GM12878 (cell line): ENCODE measurements at regions not wholly inside any gene's neighbourhood (a gene's known extent, or its start where the extent isn't known, plus 50 kb on each side); places are given as distances from the start of the nearest gene placed in this dataset.

Experiments used
- CEBPB ChIP-seq, 2 experiments: fragments of 150-350 bp in 1 of 2; IDR thresholded peaks; 2 replicates each; pipeline ENCODE4 v1.6.1; 2012 to 2014; ENCODE audit warnings: low read depth in 2 of 2, low read length in 2 of 2, borderline replicate concordance in 1 of 2, inconsistent platforms in 1 of 2
- CHD2 ChIP-seq: IDR thresholded peaks from 2 replicates; pipeline ENCODE4 v1.6.1; 2011; ENCODE audit warnings: low read depth, low read length, improper control_type of control experiment, borderline replicate concordance
- EED ChIP-seq: sonication (generic); IDR thresholded peaks from 2 replicates; pipeline ENCODE4 v1.6.1; 2016; ENCODE audit warnings: antibody characterized with exemption, low read depth
- EZH2 ChIP-seq: IDR thresholded peaks from 2 replicates; pipeline ENCODE4 v1.6.1; 2012; ENCODE audit warnings: low read depth, mild to moderate bottlenecking, control low read depth, inconsistent platforms, low read length, borderline replicate concordance; ENCODE audit not compliant: control insufficient read depth
- KDM1A ChIP-seq: fragments of 200-600 bp; sonication (generic); IDR thresholded peaks from 2 replicates; pipeline ENCODE4 v1.6.1; 2016; ENCODE audit warnings: borderline replicate concordance
- POLR2A ChIP-seq: IDR thresholded peaks from 2 replicates; pipeline ENCODE4 v1.6.1; 2011; ENCODE audit warnings: low read depth, mild to moderate bottlenecking, low read length
- RCOR1 ChIP-seq: conservative IDR thresholded peaks from 2 replicates; pipeline ENCODE4 v1.6.1; 2012; ENCODE audit warnings: low read depth, low read length, improper control_type of control experiment
- SMARCA5 ChIP-seq: fragments of 450-650 bp; IDR thresholded peaks from 2 replicates; pipeline ENCODE4 v1.6.1; 2017; ENCODE audit warnings: mild to moderate bottlenecking
- SREBF2 ChIP-seq: IDR thresholded peaks from 2 replicates; pipeline ENCODE4 v1.6.1; 2012; ENCODE audit warnings: mild to moderate bottlenecking, low read length
- TF ChIP-seq, protein P1 (sequence below), 3 experiments: IDR thresholded peaks in 2 of 3; conservative IDR thresholded peaks in 1 of 3; 2 replicates each; pipeline ENCODE4 v1.5.1; 2011; ENCODE audit warnings: low read depth in 3 of 3, low read length in 3 of 3, mild to moderate bottlenecking in 3 of 3, control low read depth in 2 of 3, moderate library complexity in 2 of 3, inconsistent platforms in 1 of 3, mixed read lengths in 1 of 3; ENCODE audit not compliant: control insufficient read depth in 2 of 3, insufficient read depth in 1 of 3; ENCODE audit errors: extremely low read depth in 1 of 3
- TF ChIP-seq, protein P2 (sequence below): IDR thresholded peaks from 2 replicates; pipeline ENCODE4 v1.6.1; 2012; ENCODE audit warnings: improper control_type of control experiment, low read depth, low read length; ENCODE audit not compliant: insufficient replicate concordance

DNA sequence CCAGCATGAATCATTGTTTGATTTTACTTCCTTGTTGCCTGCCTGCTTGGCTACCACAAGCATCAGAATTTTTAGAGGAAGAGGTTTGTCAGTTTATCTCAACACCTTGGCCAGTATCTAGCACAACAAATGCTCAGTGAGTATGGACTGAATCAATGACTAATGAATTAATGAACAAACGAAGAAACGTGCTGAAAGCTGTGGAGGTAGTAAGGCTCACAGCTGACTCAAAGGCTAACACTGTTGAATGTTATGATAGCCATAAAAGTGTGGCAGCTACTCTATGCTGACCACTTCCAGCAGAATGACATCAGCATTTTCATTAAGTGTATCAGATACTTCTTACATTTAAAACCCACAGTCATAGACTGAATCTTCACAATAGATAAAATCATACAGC, 543.4 kb downstream of the IRS1 start:
- TF ChIP-seq, protein P1, sequence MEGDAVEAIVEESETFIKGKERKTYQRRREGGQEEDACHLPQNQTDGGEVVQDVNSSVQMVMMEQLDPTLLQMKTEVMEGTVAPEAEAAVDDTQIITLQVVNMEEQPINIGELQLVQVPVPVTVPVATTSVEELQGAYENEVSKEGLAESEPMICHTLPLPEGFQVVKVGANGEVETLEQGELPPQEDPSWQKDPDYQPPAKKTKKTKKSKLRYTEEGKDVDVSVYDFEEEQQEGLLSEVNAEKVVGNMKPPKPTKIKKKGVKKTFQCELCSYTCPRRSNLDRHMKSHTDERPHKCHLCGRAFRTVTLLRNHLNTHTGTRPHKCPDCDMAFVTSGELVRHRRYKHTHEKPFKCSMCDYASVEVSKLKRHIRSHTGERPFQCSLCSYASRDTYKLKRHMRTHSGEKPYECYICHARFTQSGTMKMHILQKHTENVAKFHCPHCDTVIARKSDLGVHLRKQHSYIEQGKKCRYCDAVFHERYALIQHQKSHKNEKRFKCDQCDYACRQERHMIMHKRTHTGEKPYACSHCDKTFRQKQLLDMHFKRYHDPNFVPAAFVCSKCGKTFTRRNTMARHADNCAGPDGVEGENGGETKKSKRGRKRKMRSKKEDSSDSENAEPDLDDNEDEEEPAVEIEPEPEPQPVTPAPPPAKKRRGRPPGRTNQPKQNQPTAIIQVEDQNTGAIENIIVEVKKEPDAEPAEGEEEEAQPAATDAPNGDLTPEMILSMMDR (IDR thresholded peaks at IDR 0.05 in 2 of 3, conservative IDR thresholded peaks at IDR 0.05 in 1 of 3; ENCODE audit: control insufficient read depth in 2 of 3, extremely low read depth in 1 of 3, insufficient read depth in 1 of 3, low read depth in 3 of 3, low read length in 3 of 3): no peak
- TF ChIP-seq POLR2A: no peak
- TF ChIP-seq CHD2: no peak
- TF ChIP-seq SREBF2: no peak
- TF ChIP-seq EED: no peak
- TF ChIP-seq, protein P2, sequence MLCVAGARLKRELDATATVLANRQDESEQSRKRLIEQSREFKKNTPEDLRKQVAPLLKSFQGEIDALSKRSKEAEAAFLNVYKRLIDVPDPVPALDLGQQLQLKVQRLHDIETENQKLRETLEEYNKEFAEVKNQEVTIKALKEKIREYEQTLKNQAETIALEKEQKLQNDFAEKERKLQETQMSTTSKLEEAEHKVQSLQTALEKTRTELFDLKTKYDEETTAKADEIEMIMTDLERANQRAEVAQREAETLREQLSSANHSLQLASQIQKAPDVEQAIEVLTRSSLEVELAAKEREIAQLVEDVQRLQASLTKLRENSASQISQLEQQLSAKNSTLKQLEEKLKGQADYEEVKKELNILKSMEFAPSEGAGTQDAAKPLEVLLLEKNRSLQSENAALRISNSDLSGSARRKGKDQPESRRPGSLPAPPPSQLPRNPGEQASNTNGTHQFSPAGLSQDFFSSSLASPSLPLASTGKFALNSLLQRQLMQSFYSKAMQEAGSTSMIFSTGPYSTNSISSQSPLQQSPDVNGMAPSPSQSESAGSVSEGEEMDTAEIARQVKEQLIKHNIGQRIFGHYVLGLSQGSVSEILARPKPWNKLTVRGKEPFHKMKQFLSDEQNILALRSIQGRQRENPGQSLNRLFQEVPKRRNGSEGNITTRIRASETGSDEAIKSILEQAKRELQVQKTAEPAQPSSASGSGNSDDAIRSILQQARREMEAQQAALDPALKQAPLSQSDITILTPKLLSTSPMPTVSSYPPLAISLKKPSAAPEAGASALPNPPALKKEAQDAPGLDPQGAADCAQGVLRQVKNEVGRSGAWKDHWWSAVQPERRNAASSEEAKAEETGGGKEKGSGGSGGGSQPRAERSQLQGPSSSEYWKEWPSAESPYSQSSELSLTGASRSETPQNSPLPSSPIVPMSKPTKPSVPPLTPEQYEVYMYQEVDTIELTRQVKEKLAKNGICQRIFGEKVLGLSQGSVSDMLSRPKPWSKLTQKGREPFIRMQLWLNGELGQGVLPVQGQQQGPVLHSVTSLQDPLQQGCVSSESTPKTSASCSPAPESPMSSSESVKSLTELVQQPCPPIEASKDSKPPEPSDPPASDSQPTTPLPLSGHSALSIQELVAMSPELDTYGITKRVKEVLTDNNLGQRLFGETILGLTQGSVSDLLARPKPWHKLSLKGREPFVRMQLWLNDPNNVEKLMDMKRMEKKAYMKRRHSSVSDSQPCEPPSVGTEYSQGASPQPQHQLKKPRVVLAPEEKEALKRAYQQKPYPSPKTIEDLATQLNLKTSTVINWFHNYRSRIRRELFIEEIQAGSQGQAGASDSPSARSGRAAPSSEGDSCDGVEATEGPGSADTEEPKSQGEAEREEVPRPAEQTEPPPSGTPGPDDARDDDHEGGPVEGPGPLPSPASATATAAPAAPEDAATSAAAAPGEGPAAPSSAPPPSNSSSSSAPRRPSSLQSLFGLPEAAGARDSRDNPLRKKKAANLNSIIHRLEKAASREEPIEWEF: no peak
- TF ChIP-seq EZH2: no peak
- TF ChIP-seq SMARCA5: no peak
- no peak for TF ChIP-seq RCOR1
- TF ChIP-seq KDM1A: no peak
- TF ChIP-seq CEBPB (IDR thresholded peaks at IDR 0.05; ENCODE audit: borderline replicate concordance in 1 of 2, low read depth in 2 of 2, low read length in 2 of 2): no peak
